GM19238 (cell line): ENCODE measurements at regions not wholly inside any gene's neighbourhood (a gene's known extent, or its start where the extent isn't known, plus 50 kb on each side); places are given as distances from the start of the nearest gene placed in this dataset.
"Not testable (repeated sequence)": the region's sequence is repeated elsewhere in the genome, so short reads cannot be mapped to it uniquely, and the experiment has no call there.

Experiments
- DNase-seq: peaks from one replicate; pipeline ENCODE4 v3.0.0; 2011; ENCODE audit warnings: low spot score; ENCODE audit not compliant: insufficient read length

DNA sequence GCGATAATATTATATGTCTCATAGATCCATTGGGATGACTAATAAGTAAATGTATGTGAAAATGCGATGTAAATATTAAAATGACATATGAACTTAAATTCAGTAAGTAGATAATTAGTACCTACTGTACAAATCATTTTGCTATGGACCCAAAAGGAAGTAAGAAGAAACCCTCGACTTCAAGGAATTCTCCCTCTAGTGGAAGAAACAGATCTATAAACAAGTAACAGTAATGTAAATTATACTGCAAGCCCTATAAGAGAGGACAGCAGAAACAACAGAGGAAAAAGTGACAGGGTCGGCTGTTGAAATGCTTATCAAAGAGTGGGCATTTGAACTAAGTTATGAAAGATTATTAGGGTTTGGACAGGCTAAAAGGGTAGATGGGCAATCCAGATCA lies 320.3 kb downstream of the DMAC1 start:
- no peak for DNase-seq

DNA sequence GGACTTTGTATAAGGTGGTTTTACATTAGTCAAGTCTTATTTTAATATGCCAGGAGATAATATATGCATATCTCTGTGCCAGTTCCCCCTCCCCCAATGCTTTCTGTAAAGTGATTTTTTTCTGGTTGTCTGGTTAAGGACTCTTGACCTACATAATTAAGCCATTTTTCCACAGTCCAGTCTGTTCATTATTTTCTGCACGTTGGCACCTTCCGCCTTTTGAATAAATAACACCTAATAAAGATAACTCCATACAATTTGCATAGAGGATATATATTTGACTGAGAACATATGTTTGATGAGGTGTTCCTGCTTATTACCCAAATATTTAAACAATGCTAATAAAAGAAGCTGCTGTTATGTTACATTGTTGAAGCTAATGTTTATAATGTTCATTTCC lies 320.9 kb downstream of the DMAC1 start:
- DNase-seq = no peak

DNA sequence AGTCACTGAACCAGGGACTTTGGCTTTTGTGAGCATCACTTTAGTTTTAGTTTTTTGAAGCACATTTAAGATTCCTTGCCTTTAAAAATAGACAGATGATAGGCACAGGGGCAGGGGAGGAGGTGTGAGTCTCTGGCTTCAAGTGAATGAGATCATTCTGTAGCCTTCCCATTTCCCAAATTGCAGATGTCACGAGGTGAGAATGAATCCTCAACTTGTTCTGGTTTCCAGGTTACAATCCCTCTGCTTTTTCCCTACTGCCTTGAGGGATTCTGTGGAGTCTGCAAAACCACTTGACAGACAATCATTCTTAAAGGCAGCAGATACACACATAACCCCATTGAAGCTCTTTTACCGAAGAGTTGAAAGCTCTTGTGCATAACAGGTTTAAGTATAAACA lies 332.4 kb downstream of the DMAC1 start:
- DNase-seq = no peak

DNA sequence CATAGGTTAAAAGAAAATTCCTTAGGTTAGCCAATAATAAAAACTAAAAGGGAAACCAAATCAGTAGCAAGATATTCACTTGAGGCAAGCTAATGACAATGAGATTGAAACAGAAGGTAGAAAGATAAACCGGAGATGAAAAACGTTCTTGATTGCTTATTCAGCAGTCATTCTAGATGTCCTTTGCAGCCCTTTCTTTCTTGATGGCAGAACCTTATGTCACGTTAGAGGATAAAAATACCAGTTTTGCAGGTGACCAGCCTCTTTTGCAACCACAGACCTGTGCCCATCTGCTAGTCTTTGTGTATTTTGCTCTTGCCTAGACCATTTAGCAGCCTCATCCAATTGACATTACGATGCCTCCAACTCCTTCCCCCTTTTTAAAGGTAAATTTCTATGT lies 337.8 kb downstream of the DMAC1 start:
- DNase-seq = no peak

DNA sequence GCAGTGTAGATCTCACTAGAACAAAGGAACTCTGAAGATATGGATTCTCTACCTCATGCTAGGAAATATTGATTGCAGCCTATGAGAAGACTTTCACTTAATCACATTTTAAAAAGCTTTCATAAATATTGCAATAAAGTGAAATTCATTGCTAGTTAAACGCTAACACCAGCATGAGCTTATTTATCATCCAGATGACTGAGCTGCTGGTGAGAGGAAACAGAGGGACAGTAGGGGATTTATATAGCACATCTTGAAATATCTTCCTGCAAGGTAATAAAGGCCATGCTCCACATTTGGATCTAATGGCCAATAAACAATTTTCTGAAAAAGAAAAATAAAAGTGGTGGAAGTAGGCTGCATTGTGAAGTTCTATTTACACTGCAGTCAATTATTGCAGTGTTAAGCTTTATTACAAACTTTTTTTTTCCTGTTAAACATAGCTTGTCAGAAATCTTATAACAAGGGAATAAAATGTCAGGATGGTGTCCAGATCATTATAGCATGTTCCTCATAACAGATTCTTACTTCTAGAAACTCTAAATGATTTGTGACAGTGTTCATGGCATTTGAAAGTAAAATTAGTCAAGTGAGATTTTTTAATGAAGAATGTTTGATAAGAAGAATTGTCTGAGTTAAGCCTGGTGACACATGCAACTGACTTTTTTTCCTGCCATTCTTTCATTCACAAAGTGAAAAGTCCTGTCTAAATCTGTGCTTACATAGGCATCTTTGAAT lies 342.6 kb downstream of the DMAC1 start:
- DNase-seq = no peak

DNA sequence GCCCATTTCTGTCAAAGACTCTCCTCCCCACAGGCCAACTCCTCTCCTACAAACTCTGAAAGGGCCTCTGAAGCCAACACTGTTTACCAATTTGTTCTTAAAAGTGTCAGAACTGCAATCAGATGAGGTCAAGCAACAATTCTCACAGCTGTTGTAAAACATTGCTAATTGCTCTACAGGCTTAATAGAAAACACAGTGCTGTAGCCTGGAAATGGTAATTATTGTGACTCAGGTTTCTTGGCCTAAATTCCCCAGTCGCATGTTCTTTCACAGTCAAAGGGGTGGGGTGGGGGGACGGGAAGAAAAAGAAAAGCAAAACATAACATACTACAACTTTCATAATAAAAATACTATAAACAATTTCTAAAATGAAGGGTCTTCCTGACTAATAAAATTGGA lies 343.2 kb downstream of the DMAC1 start:
- DNase-seq = no peak

DNA sequence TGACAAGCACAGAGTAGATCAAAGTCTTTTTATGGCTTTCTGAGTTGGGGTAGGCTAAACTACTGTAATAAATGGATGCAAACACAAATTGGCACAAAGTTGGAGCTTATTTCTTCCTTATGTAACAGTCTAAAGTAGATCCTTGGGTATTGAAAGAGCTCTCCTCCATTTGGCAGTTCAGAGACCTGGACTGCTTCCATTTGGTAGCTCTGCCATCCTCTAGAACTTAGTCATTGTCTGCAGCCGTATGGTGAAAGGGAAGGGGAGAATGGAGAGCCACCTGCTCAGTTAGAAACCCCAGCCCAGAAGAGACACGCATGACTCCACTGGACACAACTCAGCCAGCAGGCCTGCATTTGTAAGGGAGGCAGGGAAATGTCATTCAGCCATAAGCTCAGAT lies 345.0 kb downstream of the DMAC1 start:
- DNase-seq = no peak

DNA sequence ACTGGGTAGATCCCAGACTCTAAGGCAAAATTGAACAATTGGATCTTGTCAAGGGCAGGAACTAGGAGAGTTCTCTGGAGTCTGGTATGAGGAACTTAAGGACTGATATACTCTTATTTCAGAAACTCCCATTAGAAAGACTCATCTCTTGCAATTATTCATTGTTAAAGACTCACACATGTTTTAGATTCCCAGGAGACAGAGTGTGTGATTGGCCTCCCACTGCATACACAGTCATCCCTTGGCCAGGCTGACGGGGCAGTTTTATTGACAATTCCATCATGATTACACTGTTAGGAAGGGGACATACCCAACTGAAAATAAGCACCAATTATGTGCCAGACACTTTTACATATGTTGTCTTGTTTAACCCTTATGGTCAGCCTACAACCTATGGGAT lies 347.2 kb downstream of the DMAC1 start:
- DNase-seq = no peak

DNA sequence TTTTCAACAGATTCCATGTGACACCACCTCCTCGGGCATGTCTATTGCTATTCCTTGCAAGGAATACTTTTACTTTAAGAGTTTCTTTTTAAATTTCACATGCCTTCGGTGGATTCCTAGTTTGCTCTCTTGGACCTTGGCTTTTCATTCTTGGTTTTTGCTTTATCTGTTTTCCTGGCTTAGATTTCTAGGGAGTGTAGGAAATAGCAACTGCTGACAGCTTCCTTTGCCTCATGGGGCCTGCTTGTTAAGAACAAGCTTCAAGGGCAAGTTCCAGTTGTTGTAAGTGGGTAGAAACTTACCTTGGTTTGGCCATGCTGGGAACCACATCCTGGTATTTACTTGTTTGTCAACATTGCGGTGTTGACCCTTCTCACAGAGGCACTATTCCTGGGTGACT lies 348.5 kb downstream of the DMAC1 start:
- DNase-seq = no peak

DNA sequence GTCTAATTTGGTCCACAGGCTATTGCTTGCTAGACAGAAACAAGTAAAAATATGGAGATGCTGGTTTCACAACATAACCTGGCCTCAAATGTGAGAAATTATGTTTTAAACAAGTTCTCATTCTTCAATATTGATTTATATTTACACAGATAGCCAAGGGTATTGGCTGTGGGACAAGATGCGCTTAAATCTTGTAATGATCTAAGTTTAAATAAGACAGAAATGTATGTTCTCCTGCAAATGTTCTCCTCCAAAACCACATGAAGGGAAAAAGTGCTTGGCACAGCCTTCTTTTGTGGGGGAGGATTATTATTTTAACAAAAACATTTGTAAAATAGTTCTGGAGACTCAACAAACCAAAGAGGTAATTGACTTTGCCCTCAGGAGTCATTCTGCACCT lies 356.0 kb downstream of the DMAC1 start:
- DNase-seq = no peak

DNA sequence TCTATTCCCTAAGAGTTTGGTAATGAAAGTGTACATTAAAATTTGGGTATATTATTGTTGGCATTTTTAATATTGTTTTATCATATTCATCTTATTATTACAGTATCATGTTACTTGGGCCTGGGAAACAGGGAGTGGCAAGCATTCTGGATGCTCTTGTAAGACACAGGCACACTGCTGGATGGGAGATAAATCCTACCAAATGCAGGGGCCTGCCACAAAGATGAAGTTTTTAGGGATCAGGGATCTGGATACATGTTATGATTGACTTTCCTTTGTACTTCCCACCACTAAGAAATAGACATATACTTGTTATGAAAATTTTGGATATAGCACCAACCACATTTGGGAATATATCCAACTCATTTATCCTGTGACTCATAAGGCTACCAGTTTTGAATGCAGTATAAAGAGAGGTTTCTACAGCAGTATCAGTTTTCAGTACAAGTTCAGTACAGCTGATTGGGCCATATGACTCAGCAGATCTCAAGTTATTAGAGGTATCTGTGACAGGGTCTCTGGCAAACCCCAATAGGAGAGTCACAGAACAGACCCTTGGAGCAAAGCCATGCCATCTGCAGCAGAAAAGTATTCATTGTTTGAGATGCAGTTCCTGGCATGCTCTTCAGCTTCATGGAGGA lies 360.1 kb downstream of the DMAC1 start:
- no peak for DNase-seq

DNA sequence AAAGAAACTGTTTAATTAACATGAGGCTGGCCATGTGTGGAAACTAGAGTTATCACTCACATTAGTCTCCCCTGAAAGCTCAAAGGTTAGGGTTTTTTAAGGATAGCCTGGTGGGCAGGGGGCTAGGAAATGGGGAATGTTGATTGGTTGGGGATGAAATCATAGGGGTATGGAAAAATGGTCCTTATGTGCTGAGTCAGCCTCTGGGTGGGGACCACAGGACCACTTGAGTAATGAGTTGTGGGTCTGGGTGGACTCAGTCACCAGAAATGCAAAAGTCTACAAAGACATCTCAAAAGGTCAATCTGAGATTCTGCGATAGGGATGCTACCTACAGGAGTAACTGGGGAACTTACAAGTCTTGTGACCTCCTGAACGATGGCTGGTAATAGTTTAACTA lies 362.8 kb downstream of the DMAC1 start:
- no peak for DNase-seq

DNA sequence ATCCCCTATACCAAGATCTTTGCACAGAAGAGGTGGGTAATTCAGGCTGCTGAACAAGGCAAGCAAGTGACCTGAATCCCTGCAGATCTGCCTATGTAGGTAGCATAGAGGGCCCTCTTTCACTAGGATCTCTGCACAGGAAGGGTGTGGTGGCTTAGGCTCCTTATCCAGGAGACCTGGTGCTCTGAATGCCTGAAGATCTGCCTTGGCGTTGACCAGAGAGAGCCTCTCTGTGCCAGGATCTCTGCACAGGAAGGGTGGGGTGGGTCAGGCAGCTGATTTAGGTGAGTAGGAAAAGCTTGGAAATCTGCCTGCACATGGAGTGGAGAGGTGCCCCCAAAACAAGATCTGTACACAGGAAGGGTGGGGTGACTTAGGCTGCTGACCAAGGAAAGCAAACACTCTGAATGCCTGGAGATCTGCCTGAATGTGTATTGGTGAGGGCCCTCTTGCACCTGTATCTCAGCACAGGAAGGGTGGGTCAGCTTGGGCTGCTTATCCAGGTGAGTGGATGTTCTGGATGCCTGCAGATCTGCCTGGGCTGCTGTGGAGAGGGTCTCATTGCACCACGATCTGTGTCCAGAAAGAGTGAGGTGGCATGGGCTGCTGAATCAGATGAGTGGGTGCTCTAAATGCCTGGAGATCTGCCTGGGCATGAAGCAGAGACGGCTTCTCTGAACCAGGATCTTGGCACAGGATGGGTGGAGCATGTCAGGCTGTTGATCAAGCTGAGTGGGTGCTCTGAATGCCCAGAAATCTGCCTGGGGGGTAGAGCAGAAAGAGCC lies 365.9 kb downstream of the DMAC1 start:
- no peak for DNase-seq

DNA sequence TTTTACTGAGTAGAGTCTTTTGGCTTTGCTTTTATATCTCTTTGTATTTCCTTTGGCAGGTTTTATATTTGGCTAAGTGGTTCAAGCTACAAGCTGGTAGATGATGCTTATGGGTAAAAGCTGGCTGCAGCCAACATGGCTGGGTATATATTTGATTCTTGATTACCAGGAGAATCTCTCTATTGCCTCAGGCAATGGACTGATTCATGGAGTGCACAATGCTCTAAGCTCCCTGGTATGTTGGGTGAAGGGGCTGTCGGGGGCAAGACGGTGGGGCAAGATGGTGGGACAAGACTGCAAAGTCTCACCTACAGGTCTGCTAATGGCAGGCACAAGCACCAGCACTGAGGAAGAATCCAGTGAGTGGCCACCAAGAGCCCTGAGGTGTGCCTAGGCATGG lies 366.6 kb downstream of the DMAC1 start:
- DNase-seq = no peak

DNA sequence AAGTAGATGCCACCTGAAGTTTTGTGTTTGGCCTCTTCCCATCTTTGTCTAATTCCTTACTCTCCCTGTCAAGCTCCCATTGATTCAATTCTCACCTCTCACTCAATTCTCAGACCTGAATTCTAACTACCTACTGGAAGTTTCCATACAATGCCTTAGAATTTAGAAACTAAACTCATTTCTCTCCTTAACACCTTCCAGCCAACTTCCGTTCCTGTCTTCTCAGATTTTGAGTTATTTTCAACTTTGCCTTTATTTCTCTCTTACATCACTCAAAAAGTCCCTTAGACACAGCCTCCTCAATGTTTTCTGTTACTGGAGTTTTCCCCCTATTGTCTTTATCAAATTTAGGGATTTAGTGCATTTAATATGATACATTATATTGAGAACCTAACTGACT lies 382.2 kb downstream of the DMAC1 start:
- DNase-seq = not testable (repeated sequence)

DNA sequence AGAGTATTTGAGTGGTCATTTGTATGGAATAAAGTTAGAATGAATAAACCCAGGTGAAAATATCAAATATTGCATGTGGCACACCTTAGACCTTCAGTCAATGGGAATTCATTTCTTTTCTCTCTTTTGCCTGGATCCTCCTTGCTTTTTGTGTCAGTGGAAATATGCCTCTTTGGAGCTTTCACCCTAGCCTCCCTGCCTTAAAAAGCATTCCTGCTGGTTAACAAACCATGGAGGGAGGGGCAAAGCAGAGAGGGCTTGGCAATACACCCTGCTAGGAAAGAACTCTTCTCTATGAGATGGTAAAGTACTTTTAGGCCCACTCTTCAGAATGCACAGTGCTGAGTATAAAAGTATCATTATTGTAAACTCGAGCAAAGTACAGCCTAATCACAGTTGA lies 383.7 kb downstream of the DMAC1 start:
- no peak for DNase-seq

DNA sequence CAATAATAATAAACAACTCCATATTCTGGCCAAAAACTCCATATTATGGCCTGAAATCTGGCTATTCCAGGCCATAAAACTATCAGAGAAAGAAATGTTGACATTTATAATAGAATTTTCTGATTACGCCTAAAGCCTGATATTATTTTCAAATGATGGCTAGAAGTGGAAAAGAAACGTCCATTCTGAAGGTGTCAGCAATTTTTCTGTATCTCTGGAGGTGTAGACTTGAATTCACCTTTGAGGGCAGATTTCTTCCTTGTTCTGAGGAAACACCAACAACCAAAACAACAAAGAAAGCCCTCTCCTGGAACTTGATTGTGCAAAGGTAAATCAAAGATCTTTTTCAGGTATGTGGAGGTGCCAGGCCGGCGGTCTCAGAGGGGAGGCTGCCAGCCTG lies 390.7 kb downstream of the DMAC1 start:
- no peak for DNase-seq

DNA sequence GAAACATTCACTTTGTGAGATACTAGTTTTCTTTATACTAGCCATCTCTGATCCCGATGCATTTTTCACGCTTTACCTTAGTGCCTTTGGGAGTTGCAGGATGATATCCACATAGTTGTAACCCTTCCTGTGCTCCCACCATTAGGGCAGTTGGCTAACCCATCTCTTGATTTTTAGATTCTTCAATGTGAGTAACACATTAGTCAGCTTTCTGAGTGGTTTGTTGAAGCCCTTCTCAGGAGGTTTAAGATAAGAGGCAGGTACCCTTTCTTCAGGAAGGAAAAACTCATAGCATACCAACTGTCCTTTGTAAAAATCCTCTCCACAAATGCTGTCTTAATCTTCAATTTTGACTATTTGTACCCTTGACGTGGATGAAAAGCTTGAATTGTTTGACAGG lies 392.3 kb downstream of the DMAC1 start:
- no peak for DNase-seq

DNA sequence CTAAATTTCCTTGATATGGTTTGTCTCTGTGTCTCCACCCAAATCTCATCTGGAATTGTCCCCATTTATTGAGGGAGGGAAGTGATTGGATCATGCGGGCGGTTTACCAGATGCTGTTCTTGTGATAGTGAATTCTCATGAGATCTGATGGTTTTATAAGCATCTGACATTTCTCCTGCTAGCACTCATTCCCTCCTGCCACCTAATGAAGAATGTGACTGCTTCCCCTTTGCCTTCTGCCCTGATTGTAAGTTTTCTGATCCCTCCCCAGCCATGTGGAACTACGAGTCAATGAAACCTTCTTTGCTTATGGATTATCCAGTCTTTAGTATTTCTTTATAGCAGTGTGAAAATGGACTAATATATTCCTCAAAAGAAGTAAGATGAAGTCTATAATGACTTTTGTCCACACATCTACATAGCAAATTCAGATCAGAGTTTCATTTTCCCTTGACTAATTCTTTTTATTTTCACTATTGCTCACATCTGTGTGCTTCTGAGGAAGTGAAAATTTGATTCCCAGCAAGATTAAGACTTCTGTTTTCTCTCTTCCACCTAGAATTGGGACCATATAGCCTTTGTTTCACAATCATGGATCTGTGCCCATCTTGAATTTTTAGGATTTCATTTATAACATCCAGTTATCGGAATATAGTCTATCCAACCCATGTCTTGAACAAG lies 393.5 kb downstream of the DMAC1 start:
- DNase-seq = peak; percentile 6

DNA sequence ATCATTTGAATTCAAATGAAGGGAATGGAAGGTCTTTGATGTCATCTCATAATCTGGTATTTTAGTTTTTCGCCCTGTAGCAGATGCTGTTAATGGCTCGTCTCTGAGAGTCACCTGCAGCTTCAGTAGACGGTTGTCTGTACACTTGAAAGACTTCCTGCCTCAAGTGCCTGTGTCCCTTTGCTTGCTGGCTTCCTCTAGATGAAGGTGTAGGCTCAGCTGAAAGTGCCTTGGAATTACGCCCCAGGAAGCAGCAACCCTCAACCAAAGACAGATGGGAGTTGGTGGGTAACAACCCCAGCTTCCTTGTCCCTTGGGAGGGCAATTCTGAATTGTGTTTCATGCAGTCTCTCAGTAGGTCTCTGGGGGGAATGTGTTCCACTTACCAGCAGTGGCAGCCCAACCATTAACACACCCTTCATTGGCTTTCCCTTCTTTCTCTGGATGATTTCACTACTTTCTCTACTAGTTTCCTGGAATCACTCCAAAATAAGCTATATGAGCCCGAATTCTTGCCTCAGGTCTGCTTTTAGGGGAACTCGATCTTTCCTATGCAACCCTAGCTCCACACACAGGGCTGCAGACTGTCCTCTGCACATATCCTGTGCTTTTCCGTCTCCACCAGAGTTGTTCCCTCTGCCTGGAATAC lies 395.6 kb downstream of the DMAC1 start:
- no peak for DNase-seq

DNA sequence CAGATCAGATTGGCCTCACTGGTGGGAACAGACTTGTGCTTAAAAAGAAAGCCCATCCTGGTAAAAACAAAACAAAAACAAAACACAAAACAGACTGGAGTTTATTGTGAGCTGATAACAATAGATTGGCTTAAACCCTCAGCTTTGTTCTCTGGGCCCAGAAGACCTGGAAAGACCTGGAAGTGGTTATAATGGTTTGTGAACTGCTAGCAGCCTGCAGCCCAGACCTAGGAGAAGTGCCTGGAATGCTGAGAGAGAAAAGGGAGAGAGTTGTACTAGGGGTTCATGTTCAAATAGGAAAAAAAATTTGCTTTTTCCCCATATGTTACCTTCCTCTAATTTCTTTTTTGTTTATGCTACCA lies 396.6 kb downstream of the DMAC1 start:
- no peak for DNase-seq
